DOHH2 (cell line): ENCODE measurements at regions not wholly inside any gene's neighbourhood (a gene's known extent, or its start where the extent isn't known, plus 50 kb on each side); places are given as distances from the start of the nearest gene placed in this dataset.

Experiments used
- H3F3A ChIP-seq: fragments of 200-600 bp; sonication (generic), shearing (Covaris generic); 2 replicates; pipeline ENCODE4 v1.6.0; 2016; ENCODE audit warnings: antibody characterized with exemption, mild to moderate bottlenecking; ENCODE audit not compliant: control insufficient read depth, insufficient read depth
- H3K27ac ChIP-seq: fragments of 200-600 bp; sonication (generic); 2 replicates; pipeline ENCODE4 v1.5.1; 2014; ENCODE audit warnings: low read depth, mild to moderate bottlenecking, low read length, moderate library complexity
- H3K27me3 ChIP-seq: fragments of 200-600 bp; sonication (generic); 2 replicates; pipeline ENCODE4 v1.6.1; 2014; ENCODE audit warnings: mild to moderate bottlenecking, low read length, mixed read lengths; ENCODE audit not compliant: control insufficient read depth
- H3K36me3 ChIP-seq: fragments of 200-600 bp; sonication (generic); 2 replicates; pipeline ENCODE4 v1.6.1; 2014; ENCODE audit warnings: mild to moderate bottlenecking, low read length, moderate library complexity, mixed read lengths; ENCODE audit not compliant: control insufficient read depth
- H3K4me1 ChIP-seq: fragments of 200-600 bp; sonication (generic); 2 replicates; pipeline ENCODE4 v1.6.1; 2014; ENCODE audit warnings: mild to moderate bottlenecking, low read length, mixed read lengths; ENCODE audit not compliant: control insufficient read depth
- H3K4me2 ChIP-seq: fragments of 200-600 bp; sonication (generic); 2 replicates; pipeline ENCODE4 v1.6.0; 2014; ENCODE audit warnings: mild to moderate bottlenecking, low read length, moderate library complexity
- H3K4me3 ChIP-seq: fragments of 200-600 bp; sonication (generic); 2 replicates; pipeline ENCODE4 v1.5.1; 2014; ENCODE audit warnings: mild to moderate bottlenecking, low read length, mixed read lengths
- H3K79me2 ChIP-seq: fragments of 200-600 bp; sonication (generic); 2 replicates; pipeline ENCODE4 v1.6.1; 2014; ENCODE audit warnings: mild to moderate bottlenecking, low read length, mixed read lengths; ENCODE audit not compliant: control insufficient read depth
- H3K9me2 ChIP-seq: fragments of 200-600 bp; sonication (generic); replicated peaks from 2 replicates; pipeline ENCODE4 v1.6.1; 2014; ENCODE audit warnings: mild to moderate bottlenecking, low read length, mixed read lengths; ENCODE audit not compliant: control insufficient read depth
- H3K9me3 ChIP-seq: fragments of 200-600 bp; sonication (generic); 2 replicates; pipeline ENCODE4 v1.6.1; 2014; ENCODE audit warnings: antibody characterized with exemption, low read length, mixed read lengths; ENCODE audit not compliant: control insufficient read depth, insufficient read depth
- H4K20me1 ChIP-seq: fragments of 200-600 bp; sonication (generic); 2 replicates; pipeline ENCODE4 v1.6.0; 2014; ENCODE audit warnings: low read depth, mild to moderate bottlenecking, antibody characterized with exemption, low read length, moderate library complexity; ENCODE audit not compliant: control insufficient read depth, insufficient read depth
- EZH2phosphoT487 ChIP-seq: fragments of 200-600 bp; sonication (generic); IDR thresholded peaks from 2 replicates; pipeline ENCODE4 v1.6.1; 2017; ENCODE audit warnings: borderline replicate concordance, mild to moderate bottlenecking, antibody characterized with exemption, low read length, moderate library complexity, mixed read lengths
- TF ChIP-seq, protein P1 (sequence below): fragments of 200-600 bp; sonication (generic); IDR thresholded peaks from one replicate; pipeline ENCODE4 v1.5.1; 2014; ENCODE audit warnings: antibody characterized with exemption, mild to moderate bottlenecking, low read depth, low read length; ENCODE audit not compliant: poor library complexity, severe bottlenecking

DNA sequence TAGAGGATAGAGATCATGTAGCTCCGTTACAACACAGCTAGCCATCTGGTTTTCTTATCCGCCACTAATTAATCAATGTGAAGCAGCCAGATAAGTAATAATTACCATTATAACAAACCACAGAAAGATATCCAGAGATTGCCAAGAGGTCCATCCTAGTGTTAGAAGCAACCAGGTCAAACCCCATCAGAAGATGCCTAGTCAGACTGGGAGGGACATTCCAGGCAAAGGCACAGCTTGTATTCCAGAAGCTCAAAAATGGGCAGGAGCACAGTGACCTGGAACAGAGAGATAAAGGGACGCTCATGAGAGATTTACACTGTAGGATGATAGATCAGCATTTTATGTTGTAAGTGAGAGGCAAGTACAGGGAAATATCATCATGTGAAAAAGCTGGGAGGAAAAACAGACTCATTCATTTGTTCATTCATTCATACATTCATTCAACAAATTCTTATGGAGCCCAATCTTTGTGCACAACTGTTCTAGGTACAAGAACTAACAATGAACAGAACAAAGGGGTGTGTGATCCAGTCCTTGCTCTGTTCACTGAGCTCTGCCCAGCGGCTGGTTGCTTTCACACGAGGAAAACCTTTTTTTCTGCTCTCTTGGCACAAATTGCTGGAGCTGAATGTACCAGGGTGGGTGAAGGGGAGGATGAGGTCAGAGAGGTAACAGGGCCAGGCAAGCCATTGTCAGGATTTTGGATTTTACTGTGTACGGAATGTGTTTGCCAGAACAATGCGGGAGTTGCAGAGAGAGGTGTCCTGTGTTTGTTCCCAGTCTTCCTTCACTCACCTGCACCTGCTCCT lies 240.8 kb upstream of the FGGY start:
- no peaks in the 10 kb centered on the region for H3K4me1 ChIP-seq
- no peaks in the 10 kb centered on the region for H3K9me3 ChIP-seq
- no peak overlapping the region for H3K27ac ChIP-seq
- H3K36me3 ChIP-seq, result no peaks in the 10 kb centered on the region
- no peak overlapping the region for H3K4me3 ChIP-seq
- no peaks in the 10 kb centered on the region for H4K20me1 ChIP-seq
- H3K79me2 ChIP-seq, result no peaks in the 10 kb centered on the region
- H3F3A ChIP-seq, result no peaks in the 10 kb centered on the region
- no peaks in the 10 kb centered on the region for H3K9me2 ChIP-seq
- H3K27me3 ChIP-seq, result no peaks in the 10 kb centered on the region; the same call in 1 of the 2 replicates
- TF ChIP-seq EZH2phosphoT487, result no peak
- TF ChIP-seq, protein P1, sequence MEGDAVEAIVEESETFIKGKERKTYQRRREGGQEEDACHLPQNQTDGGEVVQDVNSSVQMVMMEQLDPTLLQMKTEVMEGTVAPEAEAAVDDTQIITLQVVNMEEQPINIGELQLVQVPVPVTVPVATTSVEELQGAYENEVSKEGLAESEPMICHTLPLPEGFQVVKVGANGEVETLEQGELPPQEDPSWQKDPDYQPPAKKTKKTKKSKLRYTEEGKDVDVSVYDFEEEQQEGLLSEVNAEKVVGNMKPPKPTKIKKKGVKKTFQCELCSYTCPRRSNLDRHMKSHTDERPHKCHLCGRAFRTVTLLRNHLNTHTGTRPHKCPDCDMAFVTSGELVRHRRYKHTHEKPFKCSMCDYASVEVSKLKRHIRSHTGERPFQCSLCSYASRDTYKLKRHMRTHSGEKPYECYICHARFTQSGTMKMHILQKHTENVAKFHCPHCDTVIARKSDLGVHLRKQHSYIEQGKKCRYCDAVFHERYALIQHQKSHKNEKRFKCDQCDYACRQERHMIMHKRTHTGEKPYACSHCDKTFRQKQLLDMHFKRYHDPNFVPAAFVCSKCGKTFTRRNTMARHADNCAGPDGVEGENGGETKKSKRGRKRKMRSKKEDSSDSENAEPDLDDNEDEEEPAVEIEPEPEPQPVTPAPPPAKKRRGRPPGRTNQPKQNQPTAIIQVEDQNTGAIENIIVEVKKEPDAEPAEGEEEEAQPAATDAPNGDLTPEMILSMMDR, result no peak
- no peak overlapping the region for H3K4me2 ChIP-seq

DNA sequence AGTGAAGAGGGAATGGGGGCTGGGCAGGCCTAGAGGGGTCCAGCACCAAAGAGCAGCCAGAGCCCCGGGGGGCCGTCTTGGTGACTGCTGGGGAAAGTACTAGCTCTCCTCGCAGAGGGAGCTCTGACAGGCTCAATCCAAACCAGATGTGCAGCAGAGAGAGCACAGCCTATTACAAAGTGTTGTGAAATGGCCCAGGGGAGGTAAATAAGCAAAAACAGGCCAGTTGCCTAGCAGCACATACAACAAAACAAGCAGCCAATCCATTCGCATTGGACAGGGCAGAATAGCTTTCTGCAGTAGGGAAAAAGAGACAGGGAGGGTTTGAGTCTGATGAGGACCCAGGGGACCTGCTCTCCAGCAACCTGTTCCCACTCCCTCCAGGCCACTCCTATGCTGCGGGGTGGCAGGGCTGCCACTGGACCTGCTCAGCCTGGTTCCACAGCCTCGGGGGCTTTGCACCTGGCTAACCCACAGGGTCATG lies 239.6 kb upstream of the FGGY start:
- H3K4me1 ChIP-seq, result no peaks in the 10 kb centered on the region
- no peak overlapping the region for H3K27ac ChIP-seq
- no peak overlapping the region for H3K4me2 ChIP-seq
- no peaks in the 10 kb centered on the region for H3K36me3 ChIP-seq
- no peaks in the 10 kb centered on the region for H3K79me2 ChIP-seq
- no peak overlapping the region for H3K4me3 ChIP-seq
- H3K27me3 ChIP-seq, result no peaks in the 10 kb centered on the region; the same call in 1 of the 2 replicates
- TF ChIP-seq, protein P1, result no peak
- no peak for TF ChIP-seq EZH2phosphoT487
- H3F3A ChIP-seq, result no peaks in the 10 kb centered on the region
- no peaks in the 10 kb centered on the region for H3K9me2 ChIP-seq
- H3K9me3 ChIP-seq, result no peaks in the 10 kb centered on the region
- no peaks in the 10 kb centered on the region for H4K20me1 ChIP-seq

DNA sequence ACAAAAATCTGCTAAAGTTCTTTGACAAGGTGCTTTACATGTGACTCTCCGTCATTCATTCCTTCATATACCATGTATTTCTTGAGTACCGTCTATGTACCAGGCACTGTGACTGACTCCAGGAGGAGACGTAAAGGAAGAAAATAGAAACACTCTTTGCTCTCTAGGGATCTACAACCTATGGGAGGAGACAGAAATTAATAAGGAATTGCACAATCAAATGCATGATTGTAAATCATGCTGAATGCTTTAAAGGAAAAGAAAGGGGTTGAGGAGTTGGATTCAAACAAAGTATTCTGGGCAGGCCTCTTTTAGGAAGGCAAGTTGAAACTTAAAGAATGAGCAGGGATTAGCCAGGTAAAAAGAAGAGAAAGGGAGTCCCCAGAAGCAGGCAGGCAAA lies 239.1 kb upstream of the FGGY start:
- Histone ChIP-seq H3K79me2 (no peaks in the 10 kb centered on the region), H3K4me2 (no peak overlapping the region), H3K27ac (no peak overlapping the region), H4K20me1 (no peaks in the 10 kb centered on the region), H3K9me3 (no peaks in the 10 kb centered on the region), H3K4me1 (no peaks in the 10 kb centered on the region), H3K36me3 (no peaks in the 10 kb centered on the region), H3F3A (no peaks in the 10 kb centered on the region), H3K4me3 (no peak overlapping the region), H3K9me2 (no peaks in the 10 kb centered on the region), H3K27me3 (no peaks in the 10 kb centered on the region; the same call in 1 of the 2 replicates)
- no peak for TF ChIP-seq EZH2phosphoT487
- TF ChIP-seq, protein P1, result no peak
